ENCODE measurements at regions not wholly inside any gene's neighbourhood (a gene's known extent, or its start where the extent isn't known, plus 50 kb on each side); places are given as distances from the start of the nearest gene placed in this dataset.
"Not testable (repeated sequence)": the region's sequence is repeated elsewhere in the genome, so short reads cannot be mapped to it uniquely, and the experiment has no call there.

DNA sequence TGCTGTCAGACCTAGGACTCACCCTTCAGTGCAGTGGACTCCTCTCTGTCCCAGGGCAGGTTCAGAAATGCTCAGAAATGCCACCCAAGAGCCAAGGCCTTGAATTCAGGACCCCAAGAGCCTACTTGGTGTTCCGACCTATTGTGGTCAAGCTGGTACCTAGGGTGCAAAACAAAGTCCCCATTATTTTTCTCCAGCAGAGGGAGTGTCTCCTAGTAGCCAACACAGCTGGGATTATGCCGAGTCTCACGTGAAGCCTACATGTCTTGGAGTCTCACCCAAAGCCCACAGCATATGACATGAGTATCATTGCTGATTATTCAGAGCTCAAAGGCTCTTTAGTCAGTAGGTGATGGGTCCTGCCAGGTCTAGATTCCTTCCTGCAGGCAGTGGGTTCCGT lies 671.1 kb upstream of the SPRY2 start (continued):
- TF ChIP-seq, protein P1, sequence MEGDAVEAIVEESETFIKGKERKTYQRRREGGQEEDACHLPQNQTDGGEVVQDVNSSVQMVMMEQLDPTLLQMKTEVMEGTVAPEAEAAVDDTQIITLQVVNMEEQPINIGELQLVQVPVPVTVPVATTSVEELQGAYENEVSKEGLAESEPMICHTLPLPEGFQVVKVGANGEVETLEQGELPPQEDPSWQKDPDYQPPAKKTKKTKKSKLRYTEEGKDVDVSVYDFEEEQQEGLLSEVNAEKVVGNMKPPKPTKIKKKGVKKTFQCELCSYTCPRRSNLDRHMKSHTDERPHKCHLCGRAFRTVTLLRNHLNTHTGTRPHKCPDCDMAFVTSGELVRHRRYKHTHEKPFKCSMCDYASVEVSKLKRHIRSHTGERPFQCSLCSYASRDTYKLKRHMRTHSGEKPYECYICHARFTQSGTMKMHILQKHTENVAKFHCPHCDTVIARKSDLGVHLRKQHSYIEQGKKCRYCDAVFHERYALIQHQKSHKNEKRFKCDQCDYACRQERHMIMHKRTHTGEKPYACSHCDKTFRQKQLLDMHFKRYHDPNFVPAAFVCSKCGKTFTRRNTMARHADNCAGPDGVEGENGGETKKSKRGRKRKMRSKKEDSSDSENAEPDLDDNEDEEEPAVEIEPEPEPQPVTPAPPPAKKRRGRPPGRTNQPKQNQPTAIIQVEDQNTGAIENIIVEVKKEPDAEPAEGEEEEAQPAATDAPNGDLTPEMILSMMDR (IDR thresholded peaks at IDR 0.05; ENCODE audit: low read depth, low read length, missing input control) = no peak
- TF ChIP-seq JUND (IDR thresholded peaks at IDR 0.05) (no peak), GABPA (IDR thresholded peaks at IDR 0.05 in 1 of 2, conservative IDR thresholded peaks at IDR 0.05 in 1 of 2) (no peak), RAD21 (IDR thresholded peaks at IDR 0.05) (no peak)

DNA sequence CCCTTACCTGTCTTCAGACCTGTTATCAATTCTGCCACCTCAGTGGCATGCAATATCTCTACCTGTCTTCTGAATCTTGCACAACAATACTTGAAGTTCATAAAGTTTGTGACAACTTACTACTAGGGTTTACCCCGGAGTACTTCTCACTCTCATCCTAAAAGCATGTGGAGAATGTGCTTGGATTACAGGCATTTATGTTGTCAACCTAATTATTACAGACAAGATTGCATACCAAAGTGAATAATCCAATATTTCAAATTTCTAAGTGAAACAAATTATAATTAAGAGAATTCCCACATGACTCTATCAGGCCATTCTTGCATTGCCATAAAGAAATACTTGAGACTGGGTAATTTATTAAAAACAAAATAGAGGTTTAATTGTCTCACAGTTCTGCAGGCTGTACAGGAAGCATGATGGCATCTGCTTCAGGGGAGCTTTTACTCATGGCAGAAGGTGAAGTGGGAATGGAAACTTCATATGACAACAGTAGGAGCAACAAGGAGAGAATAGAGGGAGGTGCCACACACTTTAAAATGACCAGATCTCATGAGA lies 661.0 kb upstream of the SPRY2 start:
- H3K27me3 ChIP-seq (ENCODE audit: control insufficient read depth in 4 of 4, insufficient read depth in 4 of 4, low read length in 3 of 4) = no peaks in the 10 kb centered on the region
- no peak overlapping the region for H3K27ac ChIP-seq (ENCODE audit: low read depth in 1 of 2, low read length in 2 of 2)
- H3K4me3 ChIP-seq (ENCODE audit: low read depth in 1 of 3, low read length in 3 of 3) = no peak overlapping the region
- peaks cover 0 to 8% (median 2%) of the 10 kb centered on the region in 4 donors for H3K9me3 ChIP-seq (ENCODE audit: control insufficient read depth in 4 of 4, low read length in 3 of 4)
- H3K9ac ChIP-seq (ENCODE audit: low read depth in 1 of 2, low read length in 2 of 2) = no peak overlapping the region
- TF ChIP-seq NR2F2 (IDR thresholded peaks at IDR 0.05) (no peak), JUND (IDR thresholded peaks at IDR 0.05) (no peak), FOXA2 (IDR thresholded peaks at IDR 0.05) (no peak), YY1 (IDR thresholded peaks at IDR 0.05) (no peak), FOXA1 (IDR thresholded peaks at IDR 0.05) (no peak)
- TF ChIP-seq, protein P2, sequence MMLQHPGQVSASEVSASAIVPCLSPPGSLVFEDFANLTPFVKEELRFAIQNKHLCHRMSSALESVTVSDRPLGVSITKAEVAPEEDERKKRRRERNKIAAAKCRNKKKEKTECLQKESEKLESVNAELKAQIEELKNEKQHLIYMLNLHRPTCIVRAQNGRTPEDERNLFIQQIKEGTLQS (IDR thresholded peaks at IDR 0.05) = no peak
- TF ChIP-seq, protein P1 (IDR thresholded peaks at IDR 0.05; ENCODE audit: low read depth, low read length, missing input control) = no peak
- TF ChIP-seq, protein P3, sequence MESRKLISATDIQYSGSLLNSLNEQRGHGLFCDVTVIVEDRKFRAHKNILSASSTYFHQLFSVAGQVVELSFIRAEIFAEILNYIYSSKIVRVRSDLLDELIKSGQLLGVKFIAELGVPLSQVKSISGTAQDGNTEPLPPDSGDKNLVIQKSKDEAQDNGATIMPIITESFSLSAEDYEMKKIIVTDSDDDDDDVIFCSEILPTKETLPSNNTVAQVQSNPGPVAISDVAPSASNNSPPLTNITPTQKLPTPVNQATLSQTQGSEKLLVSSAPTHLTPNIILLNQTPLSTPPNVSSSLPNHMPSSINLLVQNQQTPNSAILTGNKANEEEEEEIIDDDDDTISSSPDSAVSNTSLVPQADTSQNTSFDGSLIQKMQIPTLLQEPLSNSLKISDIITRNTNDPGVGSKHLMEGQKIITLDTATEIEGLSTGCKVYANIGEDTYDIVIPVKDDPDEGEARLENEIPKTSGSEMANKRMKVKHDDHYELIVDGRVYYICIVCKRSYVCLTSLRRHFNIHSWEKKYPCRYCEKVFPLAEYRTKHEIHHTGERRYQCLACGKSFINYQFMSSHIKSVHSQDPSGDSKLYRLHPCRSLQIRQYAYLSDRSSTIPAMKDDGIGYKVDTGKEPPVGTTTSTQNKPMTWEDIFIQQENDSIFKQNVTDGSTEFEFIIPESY (IDR thresholded peaks at IDR 0.05) = no peak
- TF ChIP-seq, protein P4, sequence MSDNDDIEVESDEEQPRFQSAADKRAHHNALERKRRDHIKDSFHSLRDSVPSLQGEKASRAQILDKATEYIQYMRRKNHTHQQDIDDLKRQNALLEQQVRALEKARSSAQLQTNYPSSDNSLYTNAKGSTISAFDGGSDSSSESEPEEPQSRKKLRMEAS (IDR thresholded peaks at IDR 0.05) = no peak
- DNase-seq (ENCODE audit: low spot score) = no peak
- 71% methylated on average over 1 of the region's 1 CpG for WGBS
- no peaks in the 10 kb centered on the region for H3K4me1 ChIP-seq (ENCODE audit: control insufficient read depth in 4 of 4, insufficient read depth in 4 of 4, low read length in 3 of 4)
- H3K36me3 ChIP-seq (ENCODE audit: control insufficient read depth in 4 of 4, insufficient read depth in 3 of 4, low read depth in 1 of 4, low read length in 3 of 4) = no peaks in the 10 kb centered on the region

DNA sequence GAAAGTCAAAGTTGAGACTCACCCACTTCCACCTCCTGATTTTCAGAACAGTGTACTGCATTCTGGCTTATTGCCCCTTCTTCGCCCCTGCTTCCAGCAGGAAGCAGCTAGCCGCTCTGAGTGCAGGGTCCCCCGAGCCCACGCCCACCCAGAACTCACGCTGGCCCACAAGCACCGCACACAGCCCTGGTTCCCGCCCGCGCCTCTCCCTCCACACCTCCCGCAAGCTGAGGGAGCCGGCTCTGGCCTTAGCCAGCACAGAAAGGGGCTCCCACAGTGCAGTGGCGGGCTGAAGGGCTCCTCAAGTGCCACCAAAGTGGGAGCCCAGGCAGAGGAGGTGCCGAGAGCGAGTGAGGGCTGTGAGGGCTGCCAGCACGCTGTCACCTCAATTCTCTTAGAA lies 657.7 kb upstream of the SPRY2 start:
- not testable (repeated sequence) for H3K9me3 ChIP-seq (ENCODE audit: control insufficient read depth in 4 of 4, low read length in 3 of 4); H3K36me3 ChIP-seq (ENCODE audit: control insufficient read depth in 4 of 4, insufficient read depth in 3 of 4, low read depth in 1 of 4, low read length in 3 of 4); H3K9ac ChIP-seq (ENCODE audit: low read depth in 1 of 2, low read length in 2 of 2); H3K27ac ChIP-seq (ENCODE audit: low read depth in 1 of 2, low read length in 2 of 2); H3K4me1 ChIP-seq (ENCODE audit: control insufficient read depth in 4 of 4, insufficient read depth in 4 of 4, low read length in 3 of 4); DNase-seq (ENCODE audit: low spot score); H3K4me3 ChIP-seq (ENCODE audit: low read depth in 1 of 3, low read length in 3 of 3); H3K27me3 ChIP-seq (ENCODE audit: control insufficient read depth in 4 of 4, insufficient read depth in 4 of 4, low read length in 3 of 4)
- 88% methylated on average over 15 of the region's 15 CpGs for whole genome bisulfite sequencing
